IPS-NIHi7 (cell line): ENCODE measurements at regions not wholly inside any gene's neighbourhood (a gene's known extent, or its start where the extent isn't known, plus 50 kb on each side); places are given as distances from the start of the nearest gene placed in this dataset.

Experiments
- DNase-seq: peaks from one replicate; pipeline ENCODE4 v3.0.0; 2012; ENCODE audit warnings: mixed read lengths; ENCODE audit errors: extremely low spot score

DNA sequence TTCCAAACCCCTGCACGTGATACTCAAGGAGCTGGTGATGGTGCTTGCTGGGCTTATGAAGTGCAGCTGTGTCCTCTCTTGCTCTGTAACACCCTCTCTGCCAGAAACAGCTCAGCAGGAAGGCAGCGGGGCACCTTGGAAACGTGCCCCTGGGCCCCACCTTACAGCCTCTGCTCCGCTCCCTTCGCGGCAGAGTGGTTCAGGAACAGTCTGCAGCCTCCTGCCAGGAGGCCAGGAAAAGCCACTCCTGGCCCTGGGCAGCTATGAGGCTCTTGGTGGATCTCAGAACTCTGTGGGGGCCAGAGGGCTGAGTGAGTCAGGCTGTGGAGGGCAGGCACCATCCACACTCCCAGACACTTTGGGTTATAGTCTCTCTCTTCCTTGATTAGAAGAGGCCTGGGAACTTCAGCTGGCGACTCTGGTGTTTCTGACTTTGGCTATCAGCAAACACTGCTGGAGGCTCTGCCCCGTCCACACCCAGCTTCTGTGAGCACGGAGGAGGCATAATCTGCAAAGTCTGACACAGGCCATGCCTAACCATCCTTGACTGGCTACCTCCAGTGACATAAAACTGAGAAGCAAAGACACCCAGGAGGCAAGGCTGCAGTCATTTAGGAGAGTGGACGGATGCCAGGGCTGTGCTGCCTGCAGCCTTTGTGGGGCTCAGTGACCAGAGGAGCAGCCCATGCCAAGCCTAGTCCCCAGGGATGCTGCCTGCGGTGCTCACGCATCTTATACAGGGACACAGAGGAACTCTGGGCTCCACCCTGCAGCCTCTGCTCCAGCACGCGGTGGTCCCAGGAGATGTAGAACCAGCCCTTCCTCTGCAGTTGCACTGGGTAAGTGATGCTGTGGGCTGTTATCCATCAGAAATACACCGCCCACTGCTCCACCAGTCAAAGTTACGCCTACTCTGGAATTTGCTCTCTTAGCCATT is 65.3 kb downstream of the METRNL start:
- no peak for DNase-seq

DNA sequence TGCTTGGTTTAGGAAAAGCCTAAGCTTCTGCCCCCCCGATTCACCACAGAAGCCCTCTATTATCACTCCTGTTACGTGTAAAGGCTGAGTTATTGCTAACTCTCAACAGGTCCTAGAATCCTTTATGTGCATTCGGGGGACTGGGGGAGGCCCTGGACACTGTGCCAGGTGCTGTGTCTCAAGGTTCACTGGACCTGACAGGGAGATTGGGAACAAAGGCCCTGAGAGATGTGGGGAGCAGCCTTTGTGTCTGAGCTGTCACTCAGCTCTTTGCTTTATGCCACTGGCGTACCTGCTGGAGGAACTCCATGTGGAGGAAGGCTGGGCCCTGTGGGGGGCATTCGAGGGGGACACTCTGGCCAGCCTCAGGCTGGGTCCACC is 65.9 kb downstream of the METRNL start:
- no peak for DNase-seq

DNA sequence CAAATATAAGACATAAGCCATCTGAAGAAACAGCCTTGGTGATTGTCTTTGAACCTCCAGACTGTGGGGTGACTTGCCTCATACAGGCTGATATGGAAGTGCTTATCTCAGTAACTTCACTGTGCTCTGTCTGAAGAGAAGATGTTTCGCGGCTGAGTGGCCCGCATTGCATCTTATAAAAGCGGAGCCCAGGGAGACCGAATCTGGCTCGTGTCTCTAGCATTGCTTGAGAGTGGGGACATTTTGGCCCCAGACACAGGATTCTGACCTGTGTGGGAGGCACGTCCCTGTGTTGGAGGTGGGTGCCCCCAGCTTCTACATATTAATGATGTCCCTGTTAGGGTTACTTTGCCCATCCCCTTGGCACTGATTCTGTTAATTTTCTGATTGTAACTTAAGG is 66.4 kb downstream of the METRNL start:
- DNase-seq: no peak

DNA sequence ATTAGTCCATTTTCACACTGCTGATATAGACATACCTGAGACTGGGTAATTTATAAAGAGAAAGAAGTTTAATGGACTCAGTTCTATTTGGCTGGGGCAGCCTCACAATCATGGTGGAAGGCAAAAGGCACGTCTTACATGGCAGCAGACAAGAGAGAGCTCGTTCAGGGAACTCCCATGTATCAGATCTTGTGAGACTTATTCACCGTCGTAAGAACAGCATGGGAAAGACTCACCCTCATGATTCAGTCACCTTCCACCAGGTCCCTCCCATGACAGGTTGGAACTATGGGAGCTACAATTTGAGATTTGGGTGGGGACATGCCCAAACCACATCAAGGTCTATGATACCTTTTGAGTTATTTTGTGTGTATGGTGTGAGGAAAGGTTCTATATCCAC is 66.9 kb downstream of the METRNL start:
- DNase-seq: no peak

DNA sequence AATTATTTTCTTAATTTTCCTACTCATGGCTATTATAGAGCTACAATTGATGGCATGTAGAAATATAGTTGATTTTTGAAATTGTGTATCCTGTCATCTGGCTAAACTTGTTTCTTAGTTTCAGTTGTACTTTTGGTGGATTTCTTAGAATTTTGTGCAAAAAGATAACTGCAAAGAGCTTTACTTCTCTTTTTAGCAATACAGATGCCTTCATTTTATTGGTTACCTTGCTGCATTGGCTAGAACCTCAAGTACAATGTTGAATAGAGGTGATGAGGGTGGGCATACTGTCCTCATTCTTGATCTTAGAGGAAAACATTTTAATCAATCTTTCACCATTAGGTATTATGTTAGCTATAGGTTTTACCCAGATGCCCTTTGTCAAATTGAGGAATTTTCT is 67.9 kb downstream of the METRNL start:
- DNase-seq: no peak

DNA sequence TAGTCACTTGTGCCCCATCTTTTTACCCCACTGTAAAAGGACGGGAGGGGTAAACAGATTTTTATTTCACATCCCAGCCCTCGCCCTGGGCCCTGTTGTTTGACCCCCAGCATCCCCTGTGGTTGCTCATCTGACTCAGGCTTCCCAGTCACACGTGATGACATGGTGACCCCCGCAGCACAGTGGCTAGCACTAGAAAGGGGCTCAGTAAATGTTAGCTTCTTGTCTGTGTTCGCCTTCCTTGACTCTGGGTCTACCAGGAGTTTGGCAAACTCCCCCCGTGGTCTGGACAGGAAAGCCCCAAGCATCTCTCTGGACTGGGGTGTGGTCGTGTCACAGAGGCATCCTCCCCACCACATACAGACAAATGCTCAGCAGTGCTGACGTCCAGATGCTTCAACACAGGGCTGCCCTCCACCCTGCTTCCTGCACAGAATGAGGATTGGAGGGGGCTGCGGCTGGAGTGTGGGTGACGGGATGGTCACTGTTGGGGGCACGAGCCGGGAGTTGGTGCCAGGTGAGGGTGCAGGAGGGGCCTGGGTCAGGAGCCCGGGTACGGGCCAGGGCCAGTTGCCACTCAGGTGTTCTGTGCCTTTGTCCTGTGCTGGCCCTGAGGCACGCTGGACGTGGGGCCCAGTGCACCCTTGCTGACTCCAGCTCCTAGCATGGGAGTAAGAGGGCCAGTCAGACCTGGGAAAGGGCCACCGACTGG is 69.1 kb downstream of the METRNL start:
- no peak for DNase-seq

DNA sequence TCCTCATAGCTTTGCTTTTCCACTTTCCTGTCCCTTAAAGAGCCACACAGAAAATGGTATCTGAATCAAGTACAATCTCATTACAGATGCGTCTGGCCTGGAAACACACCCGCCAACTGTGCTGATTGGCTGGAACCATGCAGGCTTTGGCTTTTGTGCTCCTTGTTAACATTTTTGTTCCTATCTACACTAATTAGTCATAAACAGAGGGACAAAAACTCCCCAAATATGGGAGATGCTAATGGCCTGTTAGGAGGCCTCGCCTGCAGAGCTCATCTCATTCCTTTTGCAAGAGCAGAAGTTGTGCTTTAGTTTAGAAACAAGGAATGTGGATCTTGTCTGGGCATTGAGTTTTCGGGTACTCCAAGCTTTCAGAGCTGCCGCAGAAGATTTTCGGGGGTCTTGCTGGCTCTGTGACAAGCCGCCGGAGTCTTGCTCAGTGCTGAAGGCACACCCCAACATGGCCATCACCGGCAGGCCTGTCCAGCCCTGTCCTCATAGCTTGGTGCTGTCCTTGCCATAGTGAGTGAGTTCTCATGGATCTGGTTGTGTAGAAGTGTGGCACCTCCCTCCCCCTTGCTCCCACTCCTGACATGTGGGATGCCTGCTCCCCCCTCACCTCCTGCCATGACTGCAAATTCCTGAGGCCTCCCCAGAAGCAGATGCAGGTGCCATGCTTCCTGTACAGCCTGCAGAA is 69.8 kb downstream of the METRNL start:
- DNase-seq: peak; percentile 7

DNA sequence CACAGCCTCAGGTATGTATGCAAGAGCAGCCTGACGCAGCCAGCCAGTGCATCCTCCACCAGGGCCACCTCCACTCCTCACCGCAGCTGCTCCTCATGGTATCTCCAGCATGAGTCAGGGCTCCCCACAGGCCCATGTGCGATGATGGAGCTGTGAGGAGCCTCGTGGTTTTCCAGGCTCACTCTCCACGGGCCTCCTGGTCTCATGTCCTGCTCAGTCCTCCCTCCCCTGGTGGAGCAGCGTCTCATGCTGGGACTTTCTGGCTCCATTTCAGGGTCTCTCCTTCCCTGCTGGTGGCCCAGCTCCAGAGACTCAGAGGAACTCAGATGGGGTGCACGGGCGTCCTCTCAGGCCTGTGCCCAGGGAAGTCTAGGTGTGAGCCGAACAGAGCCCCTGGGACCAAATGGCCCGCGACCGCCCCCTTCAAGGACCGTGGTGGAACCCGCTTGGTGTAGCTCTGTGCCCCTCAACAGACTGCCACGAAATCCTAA is 70.4 kb downstream of the METRNL start:
- DNase-seq: peak; percentile 7

DNA sequence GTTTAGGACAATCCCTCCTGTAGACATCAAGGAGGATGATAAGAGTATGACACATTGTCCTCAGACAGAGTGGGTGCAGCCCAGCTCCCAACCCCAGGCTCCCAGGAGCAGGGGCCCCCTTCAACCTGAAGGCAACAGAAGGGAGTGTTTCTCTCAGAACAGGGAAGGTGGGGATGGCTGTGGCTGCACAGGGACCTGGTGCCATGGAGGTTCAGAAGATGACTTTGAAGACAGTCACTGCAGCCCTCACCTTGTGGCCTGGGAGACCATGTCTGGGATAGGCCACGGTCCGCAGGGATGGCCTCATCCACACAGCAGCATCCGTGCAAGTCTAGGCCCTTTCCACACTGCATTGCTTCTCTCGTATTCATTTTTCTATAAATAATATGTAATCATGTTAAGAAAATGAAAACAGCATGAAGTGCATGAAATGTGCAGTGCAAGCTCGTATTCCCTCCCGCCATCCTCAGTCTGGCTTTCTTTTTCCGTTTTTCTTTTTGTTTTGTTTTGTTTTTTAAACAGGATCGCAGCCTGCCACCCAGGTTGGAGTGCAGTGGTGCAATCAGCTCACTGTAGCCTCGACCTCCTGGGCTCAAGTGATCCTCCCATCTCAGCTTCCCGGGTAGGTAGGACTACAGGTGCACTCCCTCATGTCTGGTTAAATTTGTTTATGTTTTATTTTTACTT is 71.1 kb downstream of the METRNL start:
- DNase-seq: no peak

DNA sequence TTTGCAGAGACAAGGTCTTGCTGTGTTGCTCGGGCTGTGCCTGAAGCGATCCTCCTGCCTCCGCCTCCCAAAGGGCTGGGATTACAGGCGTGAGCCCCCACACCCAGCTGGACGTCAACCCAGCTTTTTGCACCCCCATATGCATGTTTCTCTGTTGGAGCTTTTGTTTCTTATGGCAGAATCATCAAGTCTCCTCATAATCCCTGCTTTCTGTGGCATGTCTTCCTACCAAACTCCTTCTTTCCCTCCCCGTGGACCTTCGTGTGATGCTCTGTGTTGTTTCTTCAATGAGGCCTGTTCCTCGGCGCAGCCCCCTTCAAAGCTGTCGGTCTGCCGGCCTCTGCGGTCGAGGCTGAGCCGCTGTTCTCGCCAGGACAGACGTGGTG is 71.6 kb downstream of the METRNL start:
- no peak for DNase-seq

DNA sequence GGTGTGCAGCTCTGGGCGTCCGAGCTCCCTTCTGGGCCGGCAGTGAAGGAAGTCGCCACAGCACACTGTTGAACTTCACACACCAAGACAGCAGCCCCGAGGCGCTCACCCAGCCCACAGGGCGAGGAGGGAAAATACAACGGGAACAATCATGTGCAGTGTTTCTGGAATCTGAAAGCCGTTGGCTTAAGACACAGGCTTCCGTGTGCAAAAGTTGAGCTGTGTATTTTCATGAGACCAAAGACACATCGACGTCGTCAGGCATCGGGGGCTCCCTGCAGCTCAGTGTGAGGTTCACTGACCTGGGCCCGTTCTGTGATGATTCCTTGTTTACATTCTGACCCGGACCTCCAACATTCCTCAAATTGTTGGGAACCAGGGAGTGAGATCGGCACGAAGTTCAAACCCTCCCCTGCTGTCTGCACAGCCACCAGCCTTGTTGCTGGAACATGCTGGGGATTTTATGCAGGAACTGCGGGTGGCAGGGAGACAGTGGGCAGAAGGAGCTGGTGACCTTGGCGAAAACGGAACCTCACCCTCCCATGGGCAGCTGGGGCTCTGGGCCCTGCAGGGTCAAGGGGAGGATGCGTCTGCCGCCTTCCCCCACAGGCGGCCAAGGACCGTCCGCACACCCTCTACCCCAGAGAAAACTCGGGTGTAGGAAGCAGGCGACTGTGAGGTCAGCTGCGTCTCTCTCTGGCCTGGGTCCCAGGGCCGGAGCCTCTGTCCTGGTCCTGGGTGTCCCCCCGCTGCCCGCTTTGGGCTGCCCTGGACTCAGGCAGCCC is 72.2 kb downstream of the METRNL start:
- peak; percentile 63 for DNase-seq

DNA sequence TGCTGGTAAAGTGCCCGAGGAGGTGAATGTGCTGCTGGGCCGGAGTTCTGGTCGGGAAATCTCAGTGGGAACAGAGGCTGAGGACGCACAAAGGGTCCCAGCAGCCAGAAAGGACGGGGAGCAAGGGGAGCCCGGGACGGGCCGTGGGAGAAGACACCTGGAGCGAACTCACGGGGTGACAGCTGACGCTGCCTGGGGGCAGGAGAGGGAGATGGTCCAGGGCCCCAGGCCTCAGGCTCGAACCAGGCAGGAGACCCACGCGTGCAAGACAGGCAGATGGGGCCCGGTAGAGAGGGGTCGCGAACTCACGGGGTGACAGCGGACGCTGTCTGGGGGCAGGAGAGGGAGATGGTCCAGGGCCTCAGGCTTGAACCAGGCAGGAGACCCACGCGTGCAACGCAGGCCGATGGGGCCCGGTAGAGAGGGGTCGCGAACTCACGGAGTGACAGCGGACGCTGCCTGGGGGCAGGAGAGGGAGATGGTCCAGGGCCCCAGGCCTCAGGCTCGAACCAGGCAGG is 72.9 kb downstream of the METRNL start:
- peak; percentile 7 for DNase-seq

DNA sequence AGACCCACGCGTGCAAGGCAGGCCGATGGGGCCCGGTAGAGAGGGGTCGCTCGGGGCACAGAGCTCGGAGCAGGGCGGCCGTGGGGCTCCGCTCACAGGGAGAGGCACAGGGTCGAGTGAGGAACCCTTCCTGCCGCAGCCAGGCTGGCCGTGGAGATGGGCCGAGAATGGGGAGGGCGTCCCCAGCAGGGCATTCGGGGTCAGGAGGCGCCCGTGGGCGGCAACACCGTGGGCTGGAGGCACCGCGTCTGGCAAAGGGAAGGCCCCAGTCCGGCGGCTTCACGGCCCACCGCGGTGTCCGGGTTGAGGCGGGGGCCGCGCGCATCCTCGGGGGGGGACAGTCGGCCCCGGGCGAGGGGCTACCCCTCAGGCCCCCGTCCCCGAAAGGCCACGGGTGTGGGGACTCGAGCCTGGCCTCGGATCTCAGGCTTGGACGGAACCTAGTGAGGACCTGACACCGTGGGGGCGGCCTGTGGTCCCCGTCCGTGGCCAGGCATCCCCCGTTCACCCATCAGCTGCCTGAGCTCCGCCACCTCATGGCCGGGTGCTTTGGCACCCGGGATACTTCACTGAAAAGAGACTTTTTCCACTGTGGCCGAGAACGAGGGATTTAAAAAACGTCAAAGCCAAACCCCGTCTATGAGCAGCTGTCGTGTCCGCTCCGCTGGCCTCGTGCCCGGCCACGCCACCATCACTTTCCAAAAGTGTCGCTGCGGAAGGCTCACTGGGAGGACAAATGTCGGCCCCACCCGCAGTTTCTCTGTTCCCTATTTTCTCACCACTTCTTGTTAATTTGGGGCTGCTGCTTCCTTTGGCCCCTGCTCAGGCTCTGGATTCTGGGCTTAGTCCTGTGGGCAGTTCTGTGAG is 73.6 kb downstream of the METRNL start:
- DNase-seq: peak; percentile 8

DNA sequence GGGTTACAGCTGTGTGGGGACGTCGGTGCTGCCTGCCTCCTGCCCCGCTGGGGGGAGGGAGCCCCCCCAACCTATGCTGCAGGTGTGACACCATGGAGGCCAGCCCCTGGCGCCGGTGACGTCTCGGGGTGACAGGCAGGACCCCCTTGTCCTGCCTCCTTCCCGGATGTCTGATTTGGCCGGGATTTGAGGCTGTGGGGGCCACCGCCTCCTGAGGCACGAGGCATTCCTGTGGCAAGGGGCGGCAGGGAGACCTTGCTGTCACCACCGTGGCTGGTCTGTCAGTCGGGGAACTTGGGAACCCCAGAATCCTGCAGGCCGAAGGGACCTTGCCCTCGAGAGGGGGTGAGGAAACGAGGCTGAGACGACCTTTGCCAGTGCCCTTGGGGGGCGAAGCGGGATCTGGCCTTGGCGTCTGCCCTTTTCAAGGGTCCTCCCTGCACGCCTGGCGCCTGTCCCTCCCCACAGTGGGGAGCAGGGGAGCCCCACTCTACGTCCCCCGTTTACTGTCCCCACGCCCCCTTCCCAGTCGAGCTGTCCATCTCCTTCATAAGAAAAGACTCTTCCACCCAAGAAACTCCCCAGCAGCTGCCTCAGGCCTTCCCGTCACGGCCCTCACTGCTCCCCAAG is 74.4 kb downstream of the METRNL start:
- DNase-seq: no peak

DNA sequence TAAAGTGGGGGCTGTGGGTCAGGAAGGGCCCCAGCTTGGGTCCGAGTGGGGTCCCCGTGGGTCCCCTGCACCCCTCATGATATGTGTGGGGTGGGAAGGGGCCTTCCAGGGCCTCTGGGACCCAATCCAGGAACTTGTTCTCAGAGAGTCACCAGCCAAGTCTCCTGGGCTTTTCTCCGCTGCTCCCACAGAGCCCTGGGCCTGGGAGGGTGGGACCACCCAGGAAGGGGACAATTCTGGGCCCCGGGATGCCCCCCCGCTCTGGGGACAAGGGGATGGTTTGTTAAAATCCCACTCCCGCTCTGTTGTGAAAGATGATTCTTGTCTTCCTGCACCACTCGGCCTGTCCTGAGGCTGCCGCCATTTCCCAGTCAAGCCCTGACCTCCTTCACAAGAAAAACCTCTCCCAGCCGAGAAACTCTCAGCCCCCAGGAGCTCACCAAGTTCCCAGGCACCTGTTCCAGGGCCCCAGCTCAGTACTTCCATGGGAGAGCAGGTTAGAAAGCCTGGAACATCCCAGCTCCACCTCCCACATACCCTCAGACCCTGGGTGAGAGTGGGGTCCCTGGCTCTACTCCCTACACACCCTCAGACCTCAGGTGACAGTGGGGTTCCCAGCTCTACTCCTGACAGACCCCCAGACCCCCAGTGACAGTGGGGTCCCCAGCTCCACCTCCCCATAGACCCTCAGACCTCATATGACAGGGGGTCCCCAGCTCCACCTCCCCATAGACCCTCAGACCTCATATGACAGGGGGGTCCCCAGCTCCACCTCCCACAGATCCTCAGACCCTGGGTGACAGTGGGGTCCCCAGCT is 75.1 kb downstream of the METRNL start:
- DNase-seq: peak; percentile 9

DNA sequence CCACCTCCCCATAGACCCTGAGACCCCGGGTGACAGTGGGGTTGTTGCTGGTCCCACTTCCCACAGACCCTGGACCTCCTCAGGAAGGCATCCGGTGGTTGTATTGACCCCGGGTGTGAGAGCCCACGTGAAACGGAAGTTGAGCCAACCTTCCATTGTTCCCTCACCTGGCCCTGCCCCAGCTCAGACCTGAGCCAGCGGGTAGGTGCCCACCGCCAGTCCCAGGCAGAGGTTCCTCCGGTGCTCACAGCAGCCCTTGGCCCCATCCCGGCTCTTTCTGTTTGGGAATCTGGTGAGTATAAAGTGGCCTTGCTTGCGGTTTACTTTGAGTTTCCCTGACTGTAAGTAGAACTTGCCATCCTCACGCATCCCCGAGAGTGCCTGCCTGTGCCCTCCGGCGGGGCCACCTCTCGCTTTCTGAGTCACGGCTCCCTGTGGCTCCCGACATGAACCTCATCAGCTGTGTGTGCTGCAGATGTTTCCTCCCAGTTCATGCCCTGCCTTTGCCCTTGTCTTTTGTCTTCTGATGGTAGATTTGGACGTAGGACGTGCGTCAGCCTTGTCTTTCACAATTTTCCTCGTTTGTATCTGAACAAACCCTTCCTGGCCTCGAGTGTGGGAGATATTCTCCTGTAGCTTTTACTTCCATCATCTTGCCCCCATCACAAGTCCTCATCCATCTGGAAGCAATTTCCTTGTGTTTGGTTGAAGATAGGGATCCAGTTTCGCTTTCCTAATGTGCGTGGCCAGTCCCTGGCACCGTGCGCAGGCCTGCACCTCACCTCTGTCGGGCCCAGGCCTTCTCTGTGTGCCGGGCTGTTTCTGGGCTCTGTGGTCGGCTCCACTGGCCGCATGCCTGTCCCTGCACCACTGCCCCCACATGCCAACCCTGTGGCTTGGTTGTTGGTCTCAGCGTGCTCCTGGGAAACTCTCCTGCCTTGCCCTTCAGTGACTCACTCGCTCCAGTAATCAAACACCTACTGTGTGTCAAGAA is 76.0 kb downstream of the METRNL start:
- peak; percentile 7 for DNase-seq

DNA sequence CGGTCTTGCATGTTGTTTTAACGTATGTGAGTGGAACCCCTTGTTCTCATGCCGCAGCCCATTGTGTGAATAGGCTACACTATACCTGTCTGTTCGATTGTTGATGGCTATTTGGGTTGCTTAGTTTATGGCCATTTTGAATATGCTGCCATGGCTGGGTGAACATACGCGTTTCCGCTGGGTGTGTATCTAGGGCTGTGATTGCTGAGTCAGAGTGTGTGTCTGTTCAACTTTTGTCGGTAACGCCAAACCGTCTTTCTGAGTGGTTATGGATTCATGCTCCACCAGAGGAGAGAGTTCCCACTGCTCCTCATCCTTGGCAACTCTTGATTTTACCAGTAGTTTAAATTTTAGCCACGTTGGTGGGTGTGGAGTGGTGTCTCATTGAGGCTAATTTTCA is 77.0 kb downstream of the METRNL start:
- DNase-seq: no peak
